Rectal smooth muscle tissue (tissue), 1 donor: ENCODE measurements at regions not wholly inside any gene's neighbourhood (a gene's known extent, or its start where the extent isn't known, plus 50 kb on each side); places are given as distances from the start of the nearest gene placed in this dataset.

Source experiments
- H3K27ac ChIP-seq: one replicate; pipeline ENCODE4 v1.7.0; 2013; ENCODE audit warnings: low read depth, low read length, inconsistent platforms
- H3K27me3 ChIP-seq: one replicate; pipeline ENCODE4 v1.7.0; 2013; ENCODE audit warnings: low read length; ENCODE audit not compliant: control insufficient read depth, insufficient read depth
- H3K36me3 ChIP-seq: one replicate; pipeline ENCODE4 v1.7.0; 2013; ENCODE audit warnings: low read length; ENCODE audit not compliant: control insufficient read depth, insufficient read depth
- H3K4me1 ChIP-seq: one replicate; pipeline ENCODE4 v1.7.0; 2013; ENCODE audit warnings: low read length; ENCODE audit not compliant: control insufficient read depth, insufficient read depth
- H3K4me3 ChIP-seq: one replicate; pipeline ENCODE4 v1.7.0; 2013; ENCODE audit warnings: low read length
- H3K9ac ChIP-seq: one replicate; pipeline ENCODE4 v1.7.0; 2013; ENCODE audit warnings: low read length

DNA sequence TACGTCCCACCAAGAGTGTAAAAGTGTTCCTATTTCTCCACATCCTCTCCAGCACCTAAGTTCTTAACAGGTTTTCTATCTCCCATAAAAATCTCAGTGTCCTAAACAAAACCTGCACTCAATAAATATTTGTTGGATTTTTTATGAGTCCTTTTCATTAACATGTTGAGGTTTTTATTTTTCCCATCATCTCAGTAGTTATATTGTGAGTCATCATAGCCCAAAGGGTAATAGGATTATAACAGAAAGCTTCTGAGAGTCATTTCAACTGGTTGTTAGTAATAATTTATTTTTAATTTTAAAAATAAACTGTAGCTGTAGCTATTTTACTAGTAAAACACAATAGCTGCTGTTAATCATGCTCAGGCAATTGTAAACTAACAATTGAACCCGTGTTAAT is 331.6 kb upstream of the SLC30A5 start:
- no peaks in the 10 kb centered on the region for H3K27me3 ChIP-seq
- no peaks in the 10 kb centered on the region for H3K4me1 ChIP-seq
- no peak overlapping the region for H3K27ac ChIP-seq
- H3K36me3 ChIP-seq = no peaks in the 10 kb centered on the region
- H3K9ac ChIP-seq = no peak overlapping the region
- no peak overlapping the region for H3K4me3 ChIP-seq

DNA sequence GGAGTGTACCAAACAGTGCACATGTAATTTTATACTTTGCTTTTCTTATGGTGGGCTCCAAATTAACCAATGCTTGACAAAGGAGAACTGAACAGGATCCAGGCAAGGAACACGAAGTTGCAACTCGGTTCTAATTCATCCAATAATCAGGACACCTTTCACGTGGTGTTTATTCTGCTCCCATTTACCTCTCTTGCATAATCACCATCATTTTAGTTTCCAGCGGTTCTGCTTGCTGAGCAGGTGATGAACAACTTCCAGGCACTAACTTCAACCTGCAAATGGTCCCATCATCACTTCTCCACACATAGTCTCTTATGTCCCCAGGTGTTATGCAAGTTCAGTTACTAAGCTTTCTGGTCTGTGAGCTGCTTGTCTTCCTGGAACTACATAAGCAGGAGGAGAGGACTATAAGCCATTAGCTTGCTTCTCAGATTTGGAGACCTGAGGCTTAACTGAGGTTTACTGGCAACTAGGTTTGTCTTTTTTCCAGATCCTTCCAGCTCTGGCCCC is 326.8 kb upstream of the SLC30A5 start:
- Histone ChIP-seq H3K27ac (no peak overlapping the region), H3K27me3 (no peaks in the 10 kb centered on the region), H3K4me3 (no peak overlapping the region), H3K36me3 (no peaks in the 10 kb centered on the region), H3K9ac (no peak overlapping the region), H3K4me1 (no peaks in the 10 kb centered on the region)

DNA sequence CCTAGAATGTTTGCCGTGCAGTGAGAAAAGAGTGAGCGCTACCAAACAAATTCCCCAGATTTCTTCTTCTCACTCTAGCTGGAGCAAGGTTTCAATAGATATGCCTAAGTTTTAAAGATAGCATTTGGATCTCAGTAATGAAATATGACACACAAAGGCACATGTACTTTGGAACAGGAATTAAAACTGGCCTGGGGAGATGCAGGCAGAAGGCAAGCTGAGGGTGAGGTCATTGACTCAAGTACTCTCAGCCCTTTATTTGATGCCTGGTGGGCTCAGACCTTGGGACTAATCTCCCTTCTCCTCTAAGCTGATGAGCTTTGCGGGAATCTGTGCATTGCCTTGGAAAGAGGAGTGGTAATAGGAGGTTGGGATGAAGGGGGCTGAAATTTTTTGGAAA is 323.3 kb upstream of the SLC30A5 start:
- H3K4me1 ChIP-seq = no peaks in the 10 kb centered on the region
- H3K4me3 ChIP-seq = no peak overlapping the region
- no peak overlapping the region for H3K27ac ChIP-seq
- no peaks in the 10 kb centered on the region for H3K36me3 ChIP-seq
- no peak overlapping the region for H3K9ac ChIP-seq
- no peaks in the 10 kb centered on the region for H3K27me3 ChIP-seq

DNA sequence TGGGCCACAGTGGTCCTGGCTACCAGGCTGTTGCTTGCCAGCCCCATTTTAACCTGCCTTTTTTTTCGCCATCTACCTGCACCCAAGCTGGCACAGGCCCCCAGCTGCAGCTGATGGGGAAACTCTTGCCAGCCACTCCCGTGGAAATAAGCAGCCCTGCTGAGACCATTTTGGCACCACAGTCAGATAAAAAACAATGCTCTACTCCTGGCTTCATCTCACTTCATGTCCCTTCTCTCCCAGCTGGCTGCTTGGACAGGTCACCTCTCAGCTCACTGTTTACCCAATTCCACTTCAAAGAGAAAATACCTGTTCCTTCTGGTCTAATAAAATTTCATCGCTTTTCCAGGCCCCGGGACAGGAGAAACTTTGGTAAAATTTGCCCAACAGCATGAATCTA is 322.6 kb upstream of the SLC30A5 start:
- Histone ChIP-seq H3K27ac (no peak overlapping the region), H3K27me3 (no peaks in the 10 kb centered on the region), H3K36me3 (no peaks in the 10 kb centered on the region), H3K4me3 (no peak overlapping the region), H3K9ac (no peak overlapping the region), H3K4me1 (no peaks in the 10 kb centered on the region)

DNA sequence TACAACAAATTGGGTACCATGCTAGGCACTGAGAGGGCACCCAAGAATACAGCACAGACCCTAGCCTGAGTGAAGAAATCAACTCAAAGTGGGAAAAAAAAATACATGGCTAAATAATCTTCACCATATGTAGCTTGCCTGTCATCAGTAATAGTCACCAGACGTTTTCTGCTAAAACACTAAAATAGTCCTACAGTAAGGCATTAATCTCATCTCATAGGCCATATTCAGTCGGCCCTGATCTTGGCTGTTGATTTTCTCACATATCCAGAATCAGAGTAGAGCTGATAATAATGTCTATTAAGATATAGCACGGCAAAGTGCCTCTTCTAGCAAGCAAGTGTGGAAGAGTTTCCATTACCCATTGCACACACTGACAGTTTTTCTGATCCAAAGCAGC is 322.1 kb upstream of the SLC30A5 start:
- H3K36me3 ChIP-seq = no peaks in the 10 kb centered on the region
- H3K4me1 ChIP-seq = no peaks in the 10 kb centered on the region
- H3K4me3 ChIP-seq = no peak overlapping the region
- no peak overlapping the region for H3K27ac ChIP-seq
- H3K9ac ChIP-seq = no peak overlapping the region
- no peaks in the 10 kb centered on the region for H3K27me3 ChIP-seq

DNA sequence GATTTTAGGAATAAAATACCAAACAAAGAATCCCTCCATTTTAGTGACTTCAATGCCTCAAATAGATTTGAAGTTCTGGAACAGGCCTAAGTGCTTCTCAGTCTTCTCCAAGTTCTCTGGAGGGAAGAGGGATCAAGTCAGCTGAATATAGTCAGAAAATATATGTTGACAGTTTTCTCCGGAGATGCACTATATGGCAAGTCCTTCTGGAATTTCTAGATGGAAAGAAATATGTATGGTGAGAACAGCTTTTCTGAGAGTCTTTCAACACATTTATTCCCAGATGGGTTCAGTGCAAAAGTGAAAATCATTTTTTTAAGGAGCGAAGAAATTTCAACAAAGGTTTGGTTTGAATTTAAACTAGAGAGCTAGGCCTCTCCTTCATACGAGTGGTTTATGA is 317.4 kb upstream of the SLC30A5 start:
- no peak overlapping the region for H3K9ac ChIP-seq
- no peaks in the 10 kb centered on the region for H3K4me1 ChIP-seq
- H3K36me3 ChIP-seq = no peaks in the 10 kb centered on the region
- no peak overlapping the region for H3K4me3 ChIP-seq
- H3K27ac ChIP-seq = no peak overlapping the region
- no peaks in the 10 kb centered on the region for H3K27me3 ChIP-seq

DNA sequence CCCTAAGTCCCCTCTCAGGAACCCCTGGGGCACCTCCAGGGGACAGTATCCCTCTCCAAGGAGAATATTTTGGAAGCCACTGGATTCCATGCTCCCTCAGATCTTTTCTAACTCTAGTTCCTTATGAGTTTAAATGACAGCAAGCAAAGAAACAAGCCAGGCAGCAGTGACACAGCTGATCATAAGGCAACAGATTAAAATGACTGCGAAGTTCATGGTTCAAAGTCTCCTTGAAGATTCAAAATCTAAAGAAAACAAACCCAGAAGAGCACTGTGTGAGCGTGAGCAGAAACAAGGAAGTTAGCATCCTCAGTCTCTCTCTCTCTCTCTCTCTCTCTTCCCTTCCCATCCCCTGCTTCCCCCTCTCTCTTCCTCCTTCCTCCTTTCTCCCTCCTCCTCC is 316.7 kb upstream of the SLC30A5 start:
- Histone ChIP-seq H3K9ac (no peak overlapping the region), H3K27me3 (no peaks in the 10 kb centered on the region), H3K36me3 (no peaks in the 10 kb centered on the region), H3K27ac (no peak overlapping the region), H3K4me3 (no peak overlapping the region), H3K4me1 (no peaks in the 10 kb centered on the region)

DNA sequence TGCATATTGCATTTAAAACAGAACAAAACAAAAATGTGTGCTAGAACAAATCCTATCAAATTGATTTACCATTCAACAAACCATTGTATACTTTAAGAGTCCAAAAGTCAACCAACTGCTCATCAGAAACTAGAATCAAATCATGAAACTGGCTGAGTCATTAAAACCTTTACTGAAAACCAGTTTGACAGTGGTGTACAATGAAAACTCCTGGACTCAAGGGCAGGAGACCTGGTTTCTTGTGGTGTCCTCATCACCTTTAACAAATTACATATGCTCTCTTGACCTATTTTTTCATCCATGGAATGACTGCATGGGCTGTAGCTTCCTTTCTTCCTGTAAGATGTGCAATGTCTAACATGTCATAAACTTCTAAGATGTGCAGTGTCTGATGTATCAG is 315.3 kb upstream of the SLC30A5 start:
- Histone ChIP-seq H3K36me3 (no peaks in the 10 kb centered on the region), H3K4me1 (no peaks in the 10 kb centered on the region), H3K9ac (no peak overlapping the region), H3K4me3 (no peak overlapping the region), H3K27ac (no peak overlapping the region), H3K27me3 (no peaks in the 10 kb centered on the region)

DNA sequence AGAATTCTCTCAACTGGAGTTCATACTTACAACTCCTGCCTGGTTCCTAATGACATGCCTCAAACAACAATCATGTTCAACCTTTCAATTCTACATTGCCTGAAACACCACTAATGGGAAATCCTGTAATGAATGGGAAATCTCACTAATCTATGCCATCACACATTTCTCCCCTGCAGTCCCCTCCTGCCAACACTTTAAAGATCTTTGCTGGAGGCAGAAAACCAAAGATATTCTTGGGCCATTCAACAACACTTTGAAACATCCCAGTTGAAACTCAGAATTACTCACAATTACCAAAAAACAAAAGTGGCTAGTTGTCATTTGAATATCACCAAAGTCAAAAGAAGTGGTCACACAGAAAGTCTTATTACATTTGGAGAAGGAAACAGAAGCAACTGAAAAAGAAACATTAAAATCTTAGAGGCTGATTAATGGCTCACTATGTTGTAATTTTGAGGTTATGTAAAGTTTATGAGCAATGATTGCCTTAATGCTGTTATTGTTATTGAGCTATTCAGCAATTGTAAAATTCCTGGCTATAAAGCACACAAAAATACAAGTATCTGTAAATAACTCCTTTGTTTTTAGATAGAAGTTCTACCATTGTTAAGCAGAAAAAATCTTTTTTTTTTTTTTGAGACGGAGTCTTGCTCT is 313.4 kb upstream of the SLC30A5 start:
- no peaks in the 10 kb centered on the region for H3K36me3 ChIP-seq
- no peaks in the 10 kb centered on the region for H3K4me1 ChIP-seq
- no peak overlapping the region for H3K9ac ChIP-seq
- no peak overlapping the region for H3K27ac ChIP-seq
- H3K27me3 ChIP-seq = no peaks in the 10 kb centered on the region
- no peak overlapping the region for H3K4me3 ChIP-seq

DNA sequence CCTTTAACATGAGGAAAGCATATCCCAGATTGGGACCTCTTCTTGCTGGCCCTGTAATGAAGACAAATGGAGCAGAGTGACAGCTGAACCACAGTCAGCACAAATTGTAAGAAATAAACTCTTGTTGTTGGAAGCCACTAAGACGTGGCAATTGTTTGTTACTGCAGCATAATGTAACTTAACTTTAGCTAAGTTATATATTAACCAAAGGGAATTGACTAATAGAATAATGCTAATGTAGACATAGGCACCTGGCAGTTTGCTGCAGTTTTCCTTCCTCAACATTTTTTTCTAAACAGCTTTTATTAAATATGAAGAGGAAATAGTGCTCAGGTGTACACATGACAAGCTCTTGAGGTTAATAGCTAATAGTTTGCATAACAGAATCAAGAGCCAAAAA is 300.7 kb upstream of the SLC30A5 start:
- Histone ChIP-seq H3K9ac (no peak overlapping the region), H3K27ac (no peak overlapping the region), H3K4me3 (no peak overlapping the region), H3K27me3 (no peaks in the 10 kb centered on the region), H3K36me3 (no peaks in the 10 kb centered on the region), H3K4me1 (no peaks in the 10 kb centered on the region)

DNA sequence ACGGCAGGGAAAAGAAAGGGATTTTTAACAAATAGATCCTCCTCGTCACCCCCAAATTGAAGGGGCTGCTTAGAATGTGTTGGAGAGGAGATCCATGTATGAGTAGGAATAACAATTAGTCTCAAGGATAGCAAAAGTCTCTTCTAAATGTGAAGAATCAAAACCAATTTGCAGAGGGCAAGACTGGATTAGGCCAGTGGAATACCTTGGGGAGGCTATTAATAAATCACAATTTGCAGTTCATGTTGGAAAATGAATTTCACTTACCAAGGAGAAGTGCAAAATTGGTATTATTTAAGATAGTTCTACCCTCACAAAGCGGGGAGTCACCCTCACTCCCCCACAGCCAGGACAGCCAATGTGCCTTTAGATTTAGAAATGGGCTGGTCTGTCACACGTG is 299.8 kb upstream of the SLC30A5 start:
- Histone ChIP-seq H3K4me1 (no peaks in the 10 kb centered on the region), H3K4me3 (no peak overlapping the region), H3K27me3 (no peaks in the 10 kb centered on the region), H3K27ac (no peak overlapping the region), H3K9ac (no peak overlapping the region), H3K36me3 (no peaks in the 10 kb centered on the region)

DNA sequence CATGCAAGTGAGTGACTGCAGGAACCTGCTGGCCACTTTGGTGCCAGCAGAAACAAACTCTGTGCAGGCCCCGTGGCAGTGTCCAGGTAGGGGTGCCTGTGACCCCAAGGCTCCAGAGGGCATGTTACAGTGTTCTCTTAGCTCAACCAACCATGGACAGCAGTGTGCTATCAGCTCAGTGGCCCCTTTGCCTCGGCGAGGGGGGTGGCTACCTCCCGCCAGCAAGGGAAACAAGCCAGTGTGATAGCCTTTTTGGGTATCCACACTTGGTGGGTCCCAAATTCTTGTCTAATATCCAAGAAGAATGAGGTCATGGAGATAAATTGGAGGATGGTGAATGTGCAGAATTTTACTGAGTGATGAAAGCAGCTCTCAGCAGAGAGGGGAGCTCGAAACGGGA is 298.6 kb upstream of the SLC30A5 start:
- no peak overlapping the region for H3K4me3 ChIP-seq
- H3K9ac ChIP-seq = no peak overlapping the region
- no peaks in the 10 kb centered on the region for H3K36me3 ChIP-seq
- H3K27me3 ChIP-seq = no peaks in the 10 kb centered on the region
- H3K4me1 ChIP-seq = no peaks in the 10 kb centered on the region
- H3K27ac ChIP-seq = no peak overlapping the region
